CD4-positive, alpha-beta T cell treated with Interleukin-1 beta for 1 hour (primary cell): ENCODE measurements at regions not wholly inside any gene's neighbourhood (a gene's known extent, or its start where the extent isn't known, plus 50 kb on each side); places are given as distances from the start of the nearest gene placed in this dataset.

Experiments
- DNase-seq, 2 donors: peaks; one replicate each; pipeline ENCODE4 v3.0.0-alpha.2; 2020 to 2022

GRCh38 chr4:148514041-148514440, 71.8 kb upstream of the NR3C2 start:
- DNase-seq, result no peak

DNA sequence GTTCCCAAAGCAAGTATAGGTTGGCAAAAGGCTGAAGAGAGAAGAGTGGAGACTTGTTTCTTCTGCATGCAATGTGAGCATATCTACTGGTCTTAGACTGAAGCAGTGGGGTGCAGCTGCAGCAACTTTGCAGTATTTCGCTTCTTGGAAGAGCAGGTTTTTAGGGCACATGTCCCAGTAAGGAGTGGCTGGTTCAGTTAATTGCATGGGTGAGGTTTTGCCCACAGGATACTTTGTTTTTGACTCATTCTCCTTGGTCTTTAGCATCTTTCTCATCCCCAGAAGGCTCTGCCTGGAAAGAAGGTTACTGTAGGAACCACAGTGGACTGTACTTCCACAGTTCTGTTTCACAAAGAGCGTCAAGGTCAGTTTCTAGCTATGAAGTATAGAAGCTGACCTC, 68.0 kb upstream of the NR3C2 start:
- DNase-seq, result no peak

GRCh38 chr4:148503681-148504080, 61.5 kb upstream of the NR3C2 start:
- DNase-seq, result no peak

- no peak for DNase-seq
These were observed 55.0 kb upstream of the NR3C2 start for GRCh38 chr4:148497258-148497657.

DNA sequence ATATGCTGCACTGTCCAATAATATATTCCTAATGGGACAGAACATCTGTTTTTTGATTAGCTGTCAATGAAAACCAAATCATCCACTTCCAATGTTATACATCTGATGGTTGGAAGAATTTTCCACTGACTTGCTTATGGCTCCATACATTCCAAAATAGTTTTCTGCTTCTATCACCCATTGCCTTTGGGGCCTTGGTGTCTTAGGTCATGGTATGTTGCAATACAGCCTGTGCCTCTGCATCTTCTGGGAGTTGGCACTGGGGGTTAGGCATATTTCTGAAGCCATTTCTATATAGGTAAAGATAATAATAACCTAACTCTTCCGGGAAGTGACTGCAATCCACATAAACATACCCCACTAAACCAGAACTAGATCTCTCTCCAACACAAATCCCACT, 53.2 kb upstream of the NR3C2 start:
- DNase-seq, result no peak
